H1 (cell line): ENCODE measurements at regions not wholly inside any gene's neighbourhood (a gene's known extent, or its start where the extent isn't known, plus 50 kb on each side); places are given as distances from the start of the nearest gene placed in this dataset.

Experiments used
- CTCF ChIA-PET: fragments of 300-600 bp; sonication (Branson Sonifier 250); formaldehyde crosslinking; loops from one replicate; lab custom pipeline; 2021; ENCODE audit not compliant: partially characterized antibody; lab: Charles Lee
- POLR2A ChIA-PET: fragments of 300-600 bp; sonication (Branson Sonifier 250); formaldehyde crosslinking; loops from one replicate; lab custom pipeline; 2021; ENCODE audit warnings: inconsistent platforms; ENCODE audit not compliant: partially characterized antibody; lab: Charles Lee
- DNase-seq, 2 experiments: peaks; one replicate each; pipeline versions ENCODE4 v3.0.0 to v3.0.0-alpha.2; 2010 to 2022; ENCODE audit warnings: low spot score in 2 of 2, low read depth in 1 of 2, mixed read lengths in 1 of 2
- FAIRE-seq: peaks from 2 replicates; lab custom pipeline; 2011; peaks lifted over from hg19 to GRCh38; lab: Jason Lieb, UNC
- H2AFZ ChIP-seq: 2 replicates; pipeline ENCODE4 v1.8.1; 2012; ENCODE audit warnings: low read length, inconsistent platforms
- H2AK5ac ChIP-seq: 2 replicates; pipeline ENCODE4 v1.6.1; 2013; ENCODE audit warnings: low read depth, low read length
- H2BK120ac ChIP-seq: replicated peaks from 2 replicates; pipeline ENCODE3; 2013; ENCODE audit warnings: low read depth, low read length, inconsistent platforms
- H2BK12ac ChIP-seq: 2 replicates; pipeline ENCODE4 v1.6.1; 2013; ENCODE audit warnings: low read depth, low read length
- H2BK15ac ChIP-seq: 2 replicates; pipeline ENCODE4 v1.6.1; 2013; ENCODE audit warnings: low read length
- H2BK20ac ChIP-seq: 2 replicates; pipeline ENCODE4 v1.6.1; 2013; ENCODE audit warnings: low read length
- H2BK5ac ChIP-seq: 2 replicates; pipeline ENCODE4 v1.6.1; 2013; ENCODE audit warnings: low read depth, low read length
- H3K14ac ChIP-seq: 2 replicates; pipeline ENCODE4 v1.6.1; 2013; ENCODE audit warnings: inconsistent platforms; ENCODE audit not compliant: insufficient read length
- H3K18ac ChIP-seq: 2 replicates; pipeline ENCODE4 v1.6.1; 2013; ENCODE audit warnings: low read length; ENCODE audit errors: extremely low read depth
- H3K23ac ChIP-seq: 2 replicates; pipeline ENCODE4 v1.6.1; 2013; ENCODE audit warnings: inconsistent platforms; ENCODE audit not compliant: insufficient read length
- H3K23me2 ChIP-seq: 2 replicates; pipeline ENCODE4 v1.6.1; 2013; ENCODE audit warnings: low read depth, low read length
- H3K27ac ChIP-seq: 2 replicates; pipeline ENCODE4 v1.6.1; 2011; ENCODE audit warnings: low read depth, low read length, inconsistent platforms
- H3K27me3 ChIP-seq, 4 experiments: replicated peaks in 1 of 4; 1 replicate in 1 of 4; 2 replicates in 3 of 4; pipeline versions ENCODE4 v1.6.1 to v1.8.1; 2011 to 2013; ENCODE audit warnings: low read length in 3 of 4, mild to moderate bottlenecking in 3 of 4, inconsistent platforms in 2 of 4, mixed read lengths in 2 of 4, moderate library complexity in 1 of 4; ENCODE audit not compliant: control insufficient read depth in 3 of 4, insufficient read depth in 3 of 4; ENCODE audit errors: extremely low read depth in 1 of 4
- H3K36me3 ChIP-seq, 4 experiments: 2 replicates each; pipeline versions ENCODE4 v1.6.1 to v1.8.1; 2011 to 2013; ENCODE audit warnings: mild to moderate bottlenecking in 4 of 4, low read length in 3 of 4, moderate library complexity in 2 of 4, control low read depth in 1 of 4, inconsistent platforms in 1 of 4; ENCODE audit not compliant: insufficient read depth in 4 of 4, control insufficient read depth in 2 of 4
- H3K4ac ChIP-seq: replicated peaks from 2 replicates; pipeline ENCODE3; 2013; ENCODE audit warnings: low read length, low read depth, mixed read lengths, inconsistent platforms; ENCODE audit not compliant: insufficient read length
- H3K4me1 ChIP-seq, 4 experiments: replicated peaks in 1 of 4; 1 replicate in 1 of 4; 2 replicates in 3 of 4; pipeline versions ENCODE4 v1.6.1 to v1.8.1; 2011 to 2013; ENCODE audit warnings: low read length in 3 of 4, inconsistent platforms in 2 of 4, mixed read lengths in 1 of 4; ENCODE audit not compliant: insufficient read depth in 4 of 4, control insufficient read depth in 3 of 4
- H3K4me2 ChIP-seq, 2 experiments: 2 replicates each; pipeline versions ENCODE4 v1.6.1 to v1.8.1; 2011 to 2013; ENCODE audit warnings: low read depth in 2 of 2, low read length in 2 of 2, control low read depth in 1 of 2, inconsistent platforms in 1 of 2, mild to moderate bottlenecking in 1 of 2; ENCODE audit not compliant: insufficient read depth in 1 of 2
- H3K4me3 ChIP-seq, 4 experiments: fragments of 200-600, 300-600 bp in 1 of 4; sonication (generic), shearing (Covaris generic), sonication (Bioruptor Twin) in 1 of 4; 2 replicates each; pipeline versions ENCODE4 v1.5.1 to v1.8.1; 2011 to 2016; ENCODE audit warnings: low read length in 4 of 4, low read depth in 3 of 4, control low read depth in 2 of 4, inconsistent platforms in 2 of 4, mild to moderate bottlenecking in 2 of 4, mixed read lengths in 1 of 4, moderate library complexity in 1 of 4; ENCODE audit not compliant: insufficient read depth in 2 of 4; ENCODE audit errors: extremely low read depth in 1 of 4
- H3K56ac ChIP-seq: replicated peaks from 2 replicates; pipeline ENCODE3; 2013; ENCODE audit warnings: low read depth, mild to moderate bottlenecking, mixed read lengths, low read length, inconsistent platforms; ENCODE audit not compliant: insufficient read length
- H3K79me1 ChIP-seq: 2 replicates; pipeline ENCODE4 v1.6.1; 2013; ENCODE audit warnings: low read depth, low read length, control low read depth
- H3K79me2 ChIP-seq, 2 experiments: 2 replicates each; pipeline versions ENCODE4 v1.6.1 to v1.8.1; 2012 to 2013; ENCODE audit warnings: low read length in 2 of 2, mild to moderate bottlenecking in 2 of 2, inconsistent platforms in 1 of 2; ENCODE audit not compliant: insufficient read depth in 2 of 2, control insufficient read depth in 1 of 2
- H3K9ac ChIP-seq, 4 experiments: replicated peaks in 1 of 4; 1 replicate in 1 of 4; 2 replicates in 3 of 4; pipeline versions ENCODE4 v1.6.1 to v1.8.1; 2011 to 2013; ENCODE audit warnings: low read depth in 3 of 4, low read length in 3 of 4, control low read depth in 2 of 4, mild to moderate bottlenecking in 2 of 4, moderate library complexity in 2 of 4, inconsistent platforms in 1 of 4; ENCODE audit errors: extremely low read depth in 1 of 4
- H3K9me3 ChIP-seq, 2 experiments: 2 replicates each; pipeline versions ENCODE4 v1.6.1 to v1.8.1; 2012 to 2013; ENCODE audit warnings: mild to moderate bottlenecking in 2 of 2, moderate library complexity in 2 of 2, control low read depth in 1 of 2, inconsistent platforms in 1 of 2, low read depth in 1 of 2, low read length in 1 of 2, mixed read lengths in 1 of 2; ENCODE audit not compliant: insufficient read depth in 2 of 2
- H4K20me1 ChIP-seq, 2 experiments: replicated peaks in 1 of 2; 2 replicates each; pipeline versions ENCODE3 to v1.8.1; 2011 to 2013; ENCODE audit warnings: inconsistent platforms in 2 of 2, low read length in 2 of 2, mild to moderate bottlenecking in 1 of 2; ENCODE audit not compliant: insufficient read depth in 2 of 2, control insufficient read depth in 1 of 2
- H4K5ac ChIP-seq: 2 replicates; pipeline ENCODE4 v1.6.1; 2013; ENCODE audit warnings: low read length, low read depth, mixed read lengths, inconsistent platforms; ENCODE audit not compliant: insufficient read length
- H4K8ac ChIP-seq: 2 replicates; pipeline ENCODE4 v1.8.0; 2013; ENCODE audit warnings: mild to moderate bottlenecking, moderate library complexity, low read length, inconsistent platforms; ENCODE audit not compliant: insufficient read depth; ENCODE audit errors: extremely low read depth
- H4K91ac ChIP-seq: replicated peaks from 2 replicates; pipeline ENCODE3; 2013; ENCODE audit warnings: low read length, mixed read lengths, inconsistent platforms; ENCODE audit not compliant: insufficient read length
- HDAC6 ChIP-seq: IDR thresholded peaks from one replicate; pipeline ENCODE4 v1.7.1; 2012; ENCODE audit warnings: low read depth, mild to moderate bottlenecking, inconsistent platforms, low read length, moderate library complexity
- WGBS, 2 experiments: shearing (Covaris generic) in 1 of 2; methylation state at CpG; one replicate each; pipeline versions ENCODE4 v1.1.6 to v1.1.7; 2013 to 2015; ENCODE audit warnings: low lambda C conversion rate in 2 of 2, mixed read lengths in 2 of 2, inconsistent platforms in 1 of 2, low coverage in 1 of 2, missing lambda C conversion rate in 1 of 2; ENCODE audit not compliant: insufficient replicate concordance in 2 of 2, insufficient coverage in 1 of 2, insufficient read length in 1 of 2; ENCODE audit errors: extremely low coverage in 1 of 2, missing lambda C conversion rate in 1 of 2; 5-methylcytosine and 5-hydroxymethylcytosine counted together

DNA sequence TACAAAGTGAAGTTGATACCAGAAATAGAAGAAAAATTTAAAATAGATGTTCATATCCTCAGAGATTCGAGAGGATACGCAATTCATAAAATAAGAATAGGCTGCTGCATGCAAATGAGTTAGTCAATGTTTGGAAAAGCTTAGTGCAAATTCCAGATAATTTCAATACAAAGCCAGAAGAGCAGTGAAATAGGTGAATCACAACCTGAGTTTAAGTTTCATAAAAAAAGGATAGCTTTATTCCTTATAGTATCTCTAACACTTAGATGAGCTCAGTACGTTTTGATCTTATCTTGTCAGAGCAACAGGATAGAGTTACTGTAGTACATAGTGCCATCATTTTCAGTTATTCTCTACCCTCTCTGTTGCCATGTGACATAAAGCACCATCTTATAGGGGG is 653.4 kb upstream of the ZNF608 start:
- POLR2A ChIA-PET = no interaction called here

More for the DNA sequence above, 653.4 kb upstream of the ZNF608 start:
- no peaks in the 10 kb centered on the region for H3K27me3 ChIP-seq
- no peak overlapping the region for H2BK120ac ChIP-seq
- H3K9me3 ChIP-seq = no peaks in the 10 kb centered on the region; a peak in 1 of 4 replicates
- H2BK15ac ChIP-seq = no peak overlapping the region
- H3K4ac ChIP-seq = no peak overlapping the region
- no peak overlapping the region for H4K5ac ChIP-seq
- no peak overlapping the region for H3K4me2 ChIP-seq
- H2AK5ac ChIP-seq = no peak overlapping the region
- H3K56ac ChIP-seq = no peak overlapping the region
- H3K79me2 ChIP-seq = no peaks in the 10 kb centered on the region
- no peaks in the 10 kb centered on the region for H4K20me1 ChIP-seq
- no peak for TF ChIP-seq HDAC6
- no peak overlapping the region for H3K23ac ChIP-seq
- no peaks in the 10 kb centered on the region for H3K23me2 ChIP-seq
- H3K4me1 ChIP-seq = no peaks in the 10 kb centered on the region
- H3K4me3 ChIP-seq = no peak overlapping the region
- H4K91ac ChIP-seq = no peak overlapping the region
- no peak overlapping the region for H2BK5ac ChIP-seq
- CTCF ChIA-PET = interaction anchor here (1.1 kb wide), 1 partner anchor 9 kb away, joined by 3 read pairs; no protein-coding TSS in a partner anchor
- no peaks in the 10 kb centered on the region for H3K79me1 ChIP-seq
- H2BK12ac ChIP-seq = no peak overlapping the region
- DNase-seq (no peak), FAIRE-seq (no peak)
- WGBS, 2 experiments = 85% methylated on average over 3 of the region's 3 CpGs; no CpG with 5 or more reads in 1 of the 2 experiments
- H3K14ac ChIP-seq = no peak overlapping the region
- no peak overlapping the region for H2BK20ac ChIP-seq
- H3K36me3 ChIP-seq = no peaks in the 10 kb centered on the region
- no peak overlapping the region for H2AFZ ChIP-seq
- H3K18ac ChIP-seq = no peak overlapping the region
- H3K9ac ChIP-seq = no peak overlapping the region
- no peak overlapping the region for H3K27ac ChIP-seq
- no peak overlapping the region for H4K8ac ChIP-seq
